Middle frontal gyrus (tissue), 1 donor: ENCODE measurements at regions not wholly inside any gene's neighbourhood (a gene's known extent, or its start where the extent isn't known, plus 50 kb on each side); places are given as distances from the start of the nearest gene placed in this dataset.
"Not testable (repeated sequence)": the region's sequence is repeated elsewhere in the genome, so short reads cannot be mapped to it uniquely, and the experiment has no call there.

Source experiments
- DNase-seq: peaks from one replicate; pipeline ENCODE4 v3.0.0-alpha.2; 2015; ENCODE audit warnings: low spot score; ENCODE audit errors: extremely low spot score

DNA sequence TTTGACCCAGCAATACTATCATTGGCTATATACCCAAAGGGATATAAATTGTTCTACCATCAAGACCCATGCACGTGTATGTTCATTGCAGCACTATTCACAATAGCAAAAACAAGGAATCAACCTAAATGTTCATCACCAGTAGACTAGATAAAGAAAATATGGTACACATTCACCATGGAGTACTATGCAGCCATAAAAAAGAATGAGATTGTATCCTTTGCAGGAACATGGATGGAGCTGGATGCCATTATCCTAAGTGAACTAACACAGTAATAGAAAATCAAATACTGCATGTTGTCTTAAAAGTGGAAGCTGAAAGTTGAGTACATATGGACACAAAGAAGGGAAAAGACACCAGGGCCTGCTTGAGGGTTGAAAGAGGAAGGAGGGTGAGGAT lies 803.1 kb upstream of the PCDH10 start:
- no peak for DNase-seq

DNA sequence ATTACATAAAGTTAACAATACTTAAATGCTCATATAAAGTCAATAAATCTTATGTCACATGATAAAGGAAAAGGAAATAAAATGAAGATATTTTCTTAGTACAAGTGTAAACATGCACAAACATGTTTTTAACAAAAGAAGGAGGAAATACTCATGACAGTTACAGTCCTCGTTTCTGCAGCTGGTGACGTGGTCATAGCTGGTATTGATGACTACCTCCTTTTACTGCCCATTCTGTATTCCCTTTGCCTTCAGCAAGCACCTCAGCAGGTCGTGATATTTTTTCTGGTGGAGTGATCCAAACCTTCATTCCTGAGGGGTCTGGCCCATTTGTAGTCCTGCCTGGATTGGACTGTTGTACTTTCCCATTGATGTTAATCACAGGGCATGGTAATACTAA lies 797.5 kb upstream of the PCDH10 start:
- DNase-seq = not testable (repeated sequence)

DNA sequence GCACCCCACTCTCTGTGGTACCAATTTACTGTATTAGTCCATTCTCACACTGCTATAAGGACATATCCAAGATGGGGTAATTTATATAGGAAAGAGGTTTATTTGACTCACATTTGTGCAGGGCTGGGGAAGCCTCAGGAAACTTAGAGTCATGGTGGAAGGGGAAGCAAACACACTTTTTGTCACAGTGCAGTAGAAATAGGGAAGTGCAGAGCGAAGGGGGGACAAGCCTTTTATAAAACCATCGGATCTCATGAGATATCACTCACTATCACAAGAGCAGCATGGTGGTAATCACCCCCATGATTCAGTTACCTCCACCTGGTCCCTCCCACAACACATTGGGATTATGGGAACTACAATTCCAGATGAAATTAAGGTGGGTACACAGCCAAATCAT lies 766.9 kb upstream of the PCDH10 start:
- no peak for DNase-seq

DNA sequence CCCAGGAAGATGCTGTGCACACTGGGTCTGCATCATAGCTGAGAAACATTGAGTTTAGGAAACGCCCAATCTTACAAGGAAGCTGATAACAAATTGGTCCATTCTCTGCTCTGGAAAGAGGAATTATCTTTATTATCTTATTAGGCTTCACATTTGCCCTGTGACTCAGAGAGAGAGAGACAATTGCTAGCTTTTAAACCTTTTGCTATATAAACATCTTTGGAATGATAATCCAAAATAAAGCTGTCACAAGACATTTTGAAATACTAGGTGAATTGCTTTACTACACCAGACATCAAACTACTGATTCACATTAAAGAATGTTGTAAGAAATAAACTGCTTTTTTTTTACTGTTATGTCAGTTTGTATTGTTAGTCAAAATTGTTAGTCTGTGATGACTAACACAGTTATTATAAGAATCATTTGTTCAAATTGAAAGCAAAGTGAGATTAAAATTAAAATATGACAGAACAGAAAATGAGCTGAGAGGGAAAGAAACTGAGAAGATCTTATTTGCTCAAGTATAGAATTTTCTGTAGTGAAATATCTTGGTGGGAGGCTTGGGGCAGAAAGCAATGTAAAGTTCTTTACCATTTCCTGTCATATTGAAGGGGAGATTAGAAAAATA lies 765.4 kb upstream of the PCDH10 start:
- no peak for DNase-seq

DNA sequence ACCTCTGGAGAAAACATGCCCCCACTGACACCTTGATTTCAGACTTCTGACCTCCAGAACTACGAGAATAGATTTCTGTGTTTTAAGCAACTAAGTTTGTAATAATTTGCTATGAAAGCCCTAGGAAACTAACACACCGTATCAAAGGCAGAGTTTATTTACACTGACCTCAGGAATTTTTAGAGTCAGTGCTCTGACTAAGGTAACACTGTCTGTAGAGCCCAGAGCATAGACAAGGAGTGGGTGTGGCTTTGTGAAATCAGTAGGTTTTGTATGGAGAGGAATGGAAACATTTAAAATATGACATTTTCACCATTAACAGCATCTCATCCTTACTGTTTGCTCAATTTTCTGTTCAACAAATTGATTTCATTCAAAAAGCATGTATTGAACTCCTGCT lies 764.4 kb upstream of the PCDH10 start:
- DNase-seq = no peak

DNA sequence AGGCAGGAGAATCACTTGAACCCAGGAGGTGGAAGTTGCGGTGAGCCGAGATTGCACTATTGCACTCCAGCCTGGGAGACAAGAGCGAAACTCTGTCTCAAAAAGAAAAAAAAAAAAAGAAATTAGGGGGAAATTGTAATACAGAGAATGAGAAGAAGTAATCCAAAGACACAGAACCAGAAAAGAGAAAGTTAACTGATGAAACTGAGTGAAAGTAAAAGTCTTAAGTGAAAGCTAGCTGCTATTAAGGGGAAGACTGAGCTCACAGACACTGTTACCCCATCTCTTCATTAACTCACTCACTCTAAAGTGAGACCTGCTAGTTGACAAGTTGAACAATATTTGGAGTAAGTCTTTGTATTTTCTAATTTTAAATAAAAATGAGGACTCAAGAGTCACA lies 763.0 kb upstream of the PCDH10 start:
- no peak for DNase-seq

DNA sequence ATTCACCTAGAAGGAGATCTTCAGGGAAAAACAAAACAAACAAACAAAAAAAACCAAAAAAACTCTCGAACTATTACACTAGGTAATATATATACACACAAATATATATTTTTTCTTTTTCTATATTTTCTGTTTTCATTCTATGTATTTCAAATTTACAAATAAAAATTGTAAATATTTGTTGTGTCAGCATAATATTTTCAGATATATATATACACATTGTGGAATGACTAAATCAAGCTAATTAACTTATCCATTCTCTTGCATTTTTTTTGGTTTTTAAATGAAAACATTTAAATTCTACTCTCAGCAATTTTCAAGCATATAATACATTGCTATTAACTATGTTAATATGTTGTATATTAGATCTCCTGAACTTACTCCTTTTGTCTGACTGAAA lies 762.0 kb upstream of the PCDH10 start:
- no peak for DNase-seq

DNA sequence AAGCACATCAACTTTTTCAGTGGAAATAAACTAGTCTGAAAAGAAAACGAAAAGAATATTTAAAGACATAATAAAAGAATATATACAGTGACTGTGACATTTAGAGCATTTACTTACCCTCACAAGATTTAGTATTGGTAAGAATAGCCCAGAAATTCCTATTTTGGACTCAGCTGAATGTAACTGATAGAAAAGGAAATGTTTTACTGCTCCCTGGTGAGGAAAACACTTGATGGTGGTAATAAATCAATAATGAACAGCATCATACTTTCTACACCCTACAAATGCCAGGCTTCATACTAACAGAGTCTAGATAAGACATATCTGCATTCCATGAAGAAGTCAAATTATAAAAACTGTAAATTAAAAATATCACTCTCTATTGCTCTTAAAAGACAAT lies 753.5 kb upstream of the PCDH10 start:
- DNase-seq = no peak

DNA sequence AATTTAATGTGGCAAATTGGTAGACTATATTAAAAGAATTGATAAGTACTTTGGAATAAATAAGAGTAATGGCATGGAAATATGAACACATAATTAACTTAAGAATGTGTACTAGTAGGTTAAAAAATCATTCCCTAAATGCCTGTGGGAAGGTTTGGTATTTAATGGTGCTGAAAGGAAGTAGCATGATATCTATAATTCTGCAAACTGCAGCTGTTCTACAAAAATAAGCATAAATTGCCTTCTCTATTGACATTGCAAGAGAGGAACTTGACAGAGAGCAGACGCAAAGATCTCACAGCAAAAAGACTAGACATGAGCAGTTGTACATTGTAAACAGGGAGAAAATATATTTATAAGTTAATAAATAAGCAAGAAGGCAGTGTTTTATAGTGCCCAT lies 752.5 kb upstream of the PCDH10 start:
- DNase-seq = no peak

DNA sequence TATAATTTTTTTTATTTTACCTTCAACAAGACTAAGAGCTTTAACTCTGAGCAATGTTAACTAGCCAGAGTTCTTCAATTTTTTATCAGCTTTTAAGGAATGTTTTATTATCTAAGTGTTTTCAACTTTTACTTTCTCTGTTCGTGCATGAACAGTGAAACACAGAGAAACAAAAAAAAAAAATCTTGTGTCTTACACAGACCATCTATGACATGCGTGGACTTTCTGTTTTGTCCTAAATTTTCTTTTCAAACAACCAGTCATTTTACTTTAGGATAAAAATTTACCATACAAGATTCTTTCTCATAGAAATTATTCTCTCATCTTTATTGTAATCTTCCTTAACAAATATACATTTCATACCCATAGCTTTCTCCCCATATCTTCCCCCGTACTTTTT lies 731.9 kb upstream of the PCDH10 start:
- DNase-seq = no peak

DNA sequence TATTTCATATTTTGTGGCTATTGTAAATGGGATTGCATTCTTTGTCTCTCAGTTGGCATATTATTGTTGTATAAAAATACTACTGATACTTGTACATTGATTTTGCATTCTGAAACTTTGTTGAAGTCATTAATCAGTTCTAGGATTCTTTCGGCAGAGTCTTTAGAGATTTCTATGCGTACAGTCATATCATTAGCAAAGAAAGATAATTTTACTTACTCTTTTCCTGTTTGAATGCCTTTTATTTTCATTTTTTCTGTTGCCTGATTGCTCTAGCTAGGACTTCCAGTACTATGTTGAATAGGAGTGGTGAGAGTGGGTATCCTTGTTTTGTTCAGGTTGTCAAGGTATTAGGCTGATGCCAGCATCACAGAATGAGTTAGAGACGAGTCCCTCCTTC lies 722.0 kb upstream of the PCDH10 start:
- no peak for DNase-seq

DNA sequence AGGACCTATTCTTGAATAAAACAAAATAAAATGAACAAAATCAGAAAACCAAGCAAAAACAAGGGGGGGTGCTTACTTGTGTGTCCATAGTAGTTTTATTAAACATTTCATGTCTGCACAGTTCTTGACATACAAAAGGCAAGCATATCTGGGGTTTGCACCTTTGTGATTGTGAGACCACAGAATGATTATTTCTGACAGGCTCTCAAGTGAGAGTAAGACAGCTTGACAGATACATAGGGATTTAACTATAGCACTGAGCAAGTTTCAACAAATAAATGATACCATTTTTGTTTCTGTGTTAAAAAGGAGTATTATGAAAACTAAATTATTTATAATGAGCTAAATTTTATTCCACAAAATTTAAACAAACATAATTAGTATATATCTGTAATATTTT lies 712.0 kb upstream of the PCDH10 start:
- DNase-seq = no peak

DNA sequence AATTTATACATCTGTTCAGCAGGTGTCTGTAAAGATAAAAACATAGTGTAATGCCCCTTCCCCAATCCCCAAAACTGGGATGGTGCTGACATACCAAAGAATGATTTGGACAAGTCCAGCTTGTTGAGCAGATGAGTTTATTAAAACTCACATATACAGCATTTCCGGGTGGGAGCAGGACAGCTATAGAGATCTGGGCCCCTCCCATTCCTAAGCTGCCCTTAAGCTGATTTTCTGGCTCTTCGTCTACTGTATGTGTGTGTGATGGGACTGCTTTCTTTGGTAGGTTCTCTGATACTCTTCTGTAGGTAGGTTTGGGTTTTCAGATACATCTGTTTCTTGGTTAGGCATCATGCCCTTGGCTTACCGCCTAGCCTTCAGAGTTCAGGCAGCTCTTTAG lies 703.7 kb upstream of the PCDH10 start:
- DNase-seq = no peak

DNA sequence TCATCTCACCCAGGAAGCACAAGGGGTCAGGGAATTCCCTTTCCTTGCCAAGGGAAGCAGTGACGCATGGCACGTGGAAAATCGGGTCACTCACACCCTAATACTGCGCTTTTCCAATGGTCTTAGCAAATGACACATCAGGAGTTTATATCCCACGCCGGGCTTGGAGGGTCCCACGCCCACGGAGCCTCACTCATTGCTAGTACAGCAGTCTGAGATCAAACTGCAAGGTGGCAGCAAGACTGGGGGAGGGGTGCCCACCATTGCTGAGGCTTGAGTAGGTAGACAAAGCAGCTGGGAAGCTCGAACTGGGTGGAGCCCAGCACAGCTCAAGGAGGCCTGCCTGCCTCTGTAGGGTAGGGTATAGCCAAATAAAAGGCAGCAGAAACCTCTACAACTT lies 691.1 kb upstream of the PCDH10 start:
- not testable (repeated sequence) for DNase-seq

DNA sequence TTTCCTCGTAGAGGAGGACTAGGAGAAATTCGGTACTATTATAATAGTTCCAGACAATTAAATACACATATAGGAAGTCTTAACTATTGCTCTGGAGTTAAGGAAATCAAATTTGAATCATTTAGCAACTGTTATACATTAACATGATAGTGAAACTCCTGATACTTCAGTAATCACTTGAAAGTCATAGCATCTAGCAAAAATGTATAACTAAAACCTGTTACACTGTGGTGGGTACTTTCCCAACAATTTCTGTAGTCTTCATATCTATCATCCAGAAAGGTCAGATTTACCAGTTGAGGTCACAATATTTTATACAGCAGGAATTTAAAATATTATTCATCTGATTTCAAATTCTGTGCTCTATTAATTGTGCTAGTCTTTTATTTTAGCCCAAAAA lies 669.6 kb upstream of the PCDH10 start:
- DNase-seq = no peak

DNA sequence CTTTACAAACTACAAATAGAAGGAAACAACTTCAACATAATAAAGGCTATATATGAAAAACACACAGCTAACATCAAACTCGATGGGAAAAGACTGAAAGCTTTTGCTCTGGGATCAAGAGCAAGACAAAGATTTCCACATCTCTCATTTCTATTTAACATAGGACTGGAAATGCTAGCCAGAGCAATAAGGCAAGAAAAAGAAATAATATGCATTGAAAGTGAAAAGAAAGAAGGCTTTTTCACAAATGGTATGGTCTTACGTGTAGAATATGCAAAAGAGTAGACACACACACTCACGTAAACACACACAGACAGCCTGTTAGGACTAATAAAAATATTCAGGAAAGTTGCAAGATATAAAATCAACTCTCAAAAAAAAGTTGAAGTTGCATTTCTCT lies 660.5 kb upstream of the PCDH10 start:
- DNase-seq = no peak

DNA sequence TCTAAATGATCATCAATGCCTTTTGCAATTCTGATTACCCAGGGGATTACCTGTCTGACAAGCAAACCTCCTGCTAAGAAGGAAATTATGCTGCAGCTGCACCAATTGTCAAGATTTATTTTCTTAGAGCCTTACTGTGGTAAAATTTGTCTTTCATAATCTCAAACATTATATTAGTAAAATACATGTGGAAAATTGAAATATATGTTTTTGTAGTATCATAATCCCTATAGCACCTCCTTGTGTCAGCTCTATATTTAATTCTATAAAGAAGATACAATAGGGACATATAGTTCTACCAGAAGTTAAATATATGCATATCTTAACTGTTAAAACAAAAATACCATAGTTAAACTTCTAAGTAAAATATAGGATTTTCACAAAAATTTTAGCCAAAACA lies 655.6 kb upstream of the PCDH10 start:
- no peak for DNase-seq

DNA sequence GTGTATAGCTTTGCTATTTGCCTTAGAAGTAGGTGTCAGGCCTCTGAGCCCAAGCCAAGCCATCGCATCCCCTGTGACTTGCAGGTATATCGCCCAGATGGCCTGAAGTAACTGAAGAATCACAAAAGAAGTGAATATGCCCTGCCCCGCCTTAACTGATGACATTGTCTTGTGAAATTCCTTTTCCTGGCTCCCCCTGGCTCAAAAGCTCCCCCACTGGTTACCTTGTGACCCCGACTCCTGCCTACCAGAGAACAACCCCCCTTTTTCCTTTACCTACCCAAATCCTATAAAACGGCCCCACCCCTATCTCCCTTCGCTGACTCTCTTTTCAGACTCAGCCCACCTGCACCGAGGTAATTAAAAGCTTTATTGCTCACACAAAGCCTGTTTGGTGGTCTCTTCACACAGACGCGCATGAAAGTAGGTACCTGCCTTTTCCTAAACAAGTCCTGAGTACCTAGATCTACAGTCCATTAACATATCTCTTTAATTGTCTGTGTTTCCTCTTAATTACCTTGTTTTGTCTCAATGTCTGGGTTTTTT lies 653.8 kb upstream of the PCDH10 start:
- DNase-seq = not testable (repeated sequence)

DNA sequence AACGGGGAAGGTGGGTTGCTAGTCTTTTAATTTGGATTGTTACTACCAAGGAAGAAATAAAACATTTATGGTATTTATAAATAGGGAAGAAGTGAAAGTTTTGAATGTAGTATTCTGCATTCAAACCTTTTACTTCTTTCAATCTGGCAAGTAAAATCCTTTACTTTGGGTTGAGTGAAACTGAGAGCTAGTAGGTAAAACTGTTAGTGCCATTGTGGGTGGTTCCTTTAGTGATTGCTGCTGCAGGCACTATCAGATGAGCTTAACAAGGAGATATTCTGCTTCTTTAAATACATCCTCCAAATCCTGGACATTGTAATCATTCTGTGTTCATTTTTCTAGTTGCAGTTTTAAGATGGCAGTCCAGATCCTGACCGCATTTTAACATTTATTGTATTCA lies 650.9 kb upstream of the PCDH10 start:
- no peak for DNase-seq

DNA sequence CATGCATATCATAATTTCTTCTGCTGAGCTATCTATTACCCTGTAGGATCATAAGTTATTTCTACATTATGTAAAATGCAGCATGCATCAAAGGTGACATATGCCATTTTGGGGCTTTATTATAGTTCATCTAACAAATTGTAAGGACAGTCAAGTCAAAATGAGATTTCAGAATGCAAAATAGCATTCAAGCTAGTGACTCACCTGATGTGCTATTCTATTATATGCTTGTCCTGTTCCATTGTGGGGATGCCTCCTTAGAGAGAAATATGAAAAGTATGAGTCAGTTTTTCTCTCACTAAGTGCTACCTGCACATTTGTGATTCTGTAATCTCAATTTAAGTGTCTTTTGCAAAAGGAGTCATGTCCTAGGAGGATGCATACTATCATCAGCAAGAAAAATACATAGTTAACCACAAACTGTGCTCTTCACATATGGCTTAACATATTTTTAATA lies 647.0 kb upstream of the PCDH10 start:
- no peak for DNase-seq

DNA sequence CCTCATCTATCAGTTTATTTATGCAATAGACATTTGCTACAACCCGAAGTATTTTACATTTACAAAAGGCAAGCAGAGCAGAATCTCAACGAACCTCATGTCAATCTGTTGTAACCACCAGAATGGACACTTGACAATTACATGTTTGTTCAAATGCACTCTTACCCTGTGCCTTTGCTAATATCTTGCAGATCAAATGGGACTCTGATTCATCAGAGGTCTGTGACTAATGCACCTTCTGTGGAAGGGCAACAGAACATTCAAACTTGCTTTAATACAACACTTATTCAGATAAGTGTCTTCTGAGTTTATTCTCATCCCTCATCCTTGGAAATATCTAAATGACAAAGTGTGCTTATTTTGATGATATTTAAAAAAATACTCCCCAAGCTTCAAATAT lies 644.7 kb upstream of the PCDH10 start:
- DNase-seq = no peak

DNA sequence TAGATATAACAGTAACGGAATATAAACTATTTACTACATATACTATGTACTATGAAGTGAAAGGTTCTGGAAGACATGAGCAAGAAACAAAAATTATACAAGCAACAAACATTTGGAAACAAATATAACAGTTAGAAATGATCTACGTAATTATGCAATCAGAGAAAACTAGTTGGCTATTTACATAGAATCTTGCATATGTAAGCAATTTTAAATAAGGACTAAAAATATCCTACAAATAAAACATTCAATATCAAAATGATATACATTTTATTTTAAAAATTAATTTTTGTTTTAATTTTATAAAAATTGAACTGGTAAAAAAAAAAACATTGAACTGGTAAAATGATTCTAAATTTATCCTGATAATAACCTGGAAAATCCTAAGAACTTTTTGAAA lies 642.5 kb upstream of the PCDH10 start:
- DNase-seq = no peak

DNA sequence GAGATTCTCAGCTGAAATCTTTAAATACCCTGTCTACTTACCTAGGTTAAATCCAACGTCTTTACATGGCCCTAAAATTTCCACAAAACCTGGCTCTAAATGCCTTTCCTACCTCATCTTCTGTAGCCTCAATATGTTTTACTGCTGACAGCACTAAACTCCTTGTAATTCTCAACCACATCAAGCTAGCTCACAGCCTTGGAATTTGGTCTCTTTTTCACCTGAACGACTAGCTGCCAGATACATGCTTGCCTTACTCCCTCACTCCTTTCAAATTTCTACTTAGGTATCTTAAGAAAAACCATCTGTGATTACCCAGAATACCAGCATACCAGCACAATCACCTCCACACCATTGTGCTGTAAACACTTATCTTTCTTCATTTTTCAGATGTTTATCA lies 635.6 kb upstream of the PCDH10 start:
- DNase-seq = no peak

DNA sequence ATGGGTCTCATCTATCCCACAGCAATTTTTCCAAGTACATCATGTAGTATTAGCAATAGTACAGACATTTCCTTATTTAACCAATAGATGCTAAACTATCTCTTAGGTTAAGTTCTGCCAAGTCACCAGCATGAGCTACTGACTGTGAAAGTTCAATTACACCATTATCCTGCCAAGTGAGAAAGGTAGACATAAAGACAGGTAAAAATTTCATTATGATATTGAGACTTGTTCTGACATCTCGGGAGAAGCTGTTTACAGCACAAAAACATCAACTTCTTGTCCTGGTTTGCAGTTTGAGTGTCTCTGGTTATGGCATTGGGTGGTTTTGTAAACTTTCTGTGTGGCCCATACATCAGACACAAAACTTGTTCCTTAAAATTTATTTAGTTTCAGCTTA lies 622.4 kb upstream of the PCDH10 start:
- DNase-seq = no peak
